ENCODE measurements at regions not wholly inside any gene's neighbourhood (a gene's known extent, or its start where the extent isn't known, plus 50 kb on each side); places are given as distances from the start of the nearest gene placed in this dataset.

GRCh38 chr3:28067014-28067413, 174.4 kb upstream of the CMC1 start:
- Histone ChIP-seq H3K4me3 (no peak overlapping the region), H3K9me3 (peaks cover 11% of the 10 kb centered on the region), H3K27ac (no peak overlapping the region), H3K4me1 (ENCODE audit: control insufficient read depth in 1 of 2, low read depth in 2 of 2) (no peaks in the 10 kb centered on the region), H3K36me3 (no peaks in the 10 kb centered on the region), H3K27me3 (replicated peaks; ENCODE audit: insufficient read depth) (no peaks in the 10 kb centered on the region)
- no peak for ATAC-seq (ENCODE audit: insufficient number of reproducible peaks, low FRiP score, low read depth)
- no peak for DNase-seq (ENCODE audit: low spot score)
- no peak for TF ChIP-seq CTCF (IDR thresholded peaks at IDR 0.05)

- Histone ChIP-seq H3K36me3 (no peaks in the 10 kb centered on the region), H3K27ac (no peak overlapping the region), H3K27me3 (replicated peaks; ENCODE audit: insufficient read depth) (no peaks in the 10 kb centered on the region), H3K9me3 (peaks cover 11% of the 10 kb centered on the region), H3K4me3 (no peak overlapping the region), H3K4me1 (ENCODE audit: control insufficient read depth in 1 of 2, low read depth in 2 of 2) (no peaks in the 10 kb centered on the region)
- ATAC-seq (ENCODE audit: insufficient number of reproducible peaks, low FRiP score, low read depth) (no peak), DNase-seq (ENCODE audit: low spot score) (no peak)
- no peak for TF ChIP-seq CTCF (IDR thresholded peaks at IDR 0.05)
Measured at GRCh38 chr3:28068342-28068741, 173.1 kb upstream of the CMC1 start.

- no peak overlapping the region for H3K4me3 ChIP-seq
- no peaks in the 10 kb centered on the region for H3K4me1 ChIP-seq (ENCODE audit: control insufficient read depth in 1 of 2, low read depth in 2 of 2)
- DNase-seq (ENCODE audit: low spot score) = no peak
- peaks cover 11% of the 10 kb centered on the region for H3K9me3 ChIP-seq
- H3K36me3 ChIP-seq = no peaks in the 10 kb centered on the region
- no peak for TF ChIP-seq CTCF (IDR thresholded peaks at IDR 0.05)
- H3K27ac ChIP-seq = no peak overlapping the region
- no peaks in the 10 kb centered on the region for H3K27me3 ChIP-seq (replicated peaks; ENCODE audit: insufficient read depth)
- ATAC-seq (ENCODE audit: insufficient number of reproducible peaks, low FRiP score, low read depth) = no peak
Measured at GRCh38 chr3:28069438-28069837, 172.0 kb upstream of the CMC1 start.

GRCh38 chr3:28076246-28076645, 165.2 kb upstream of the CMC1 start:
- no peaks in the 10 kb centered on the region for H3K36me3 ChIP-seq
- H3K9me3 ChIP-seq = no peaks in the 10 kb centered on the region
- ATAC-seq (ENCODE audit: insufficient number of reproducible peaks, low FRiP score, low read depth) = no peak
- H3K27ac ChIP-seq = no peak overlapping the region
- H3K27me3 ChIP-seq (replicated peaks; ENCODE audit: insufficient read depth) = no peaks in the 10 kb centered on the region
- H3K4me1 ChIP-seq (ENCODE audit: control insufficient read depth in 1 of 2, low read depth in 2 of 2) = no peaks in the 10 kb centered on the region
- DNase-seq (ENCODE audit: low spot score) = no peak
- TF ChIP-seq CTCF (IDR thresholded peaks at IDR 0.05) = no peak
- no peak overlapping the region for H3K4me3 ChIP-seq

GRCh38 chr3:28077572-28077971, 163.8 kb upstream of the CMC1 start:
- ATAC-seq (ENCODE audit: insufficient number of reproducible peaks, low FRiP score, low read depth) (no peak), DNase-seq (ENCODE audit: low spot score) (no peak)
- H3K4me3 ChIP-seq = no peak overlapping the region
- no peak overlapping the region for H3K27ac ChIP-seq
- H3K9me3 ChIP-seq = no peaks in the 10 kb centered on the region
- no peaks in the 10 kb centered on the region for H3K4me1 ChIP-seq (ENCODE audit: control insufficient read depth in 1 of 2, low read depth in 2 of 2)
- H3K36me3 ChIP-seq = no peaks in the 10 kb centered on the region
- TF ChIP-seq CTCF (IDR thresholded peaks at IDR 0.05) = peak; percentile 17
- H3K27me3 ChIP-seq (replicated peaks; ENCODE audit: insufficient read depth) = no peaks in the 10 kb centered on the region
